Coronary artery (tissue), 2 donors: ENCODE measurements at regions not wholly inside any gene's neighbourhood (a gene's known extent, or its start where the extent isn't known, plus 50 kb on each side); places are given as distances from the start of the nearest gene placed in this dataset.

Experiments used
- DNase-seq: peaks from one replicate; pipeline ENCODE4 v3.0.0-alpha.2; 2017; ENCODE audit warnings: low spot score
- H3K27ac ChIP-seq, 2 donors: fragments of 200-600 bp; sonication (generic); one replicate each; pipeline ENCODE4 v1.5.1; 2016 to 2019
- H3K4me3 ChIP-seq: fragments of 200-600 bp; sonication (generic); 2 replicates; pipeline ENCODE4 v1.5.1; 2016; ENCODE audit warnings: mild to moderate bottlenecking, moderate library complexity
- TF ChIP-seq, protein P1 (sequence below): fragments of 200-600 bp; sonication (generic); IDR thresholded peaks from one replicate; pipeline ENCODE4 v1.5.1; 2019; ENCODE audit warnings: antibody characterized with exemption

DNA sequence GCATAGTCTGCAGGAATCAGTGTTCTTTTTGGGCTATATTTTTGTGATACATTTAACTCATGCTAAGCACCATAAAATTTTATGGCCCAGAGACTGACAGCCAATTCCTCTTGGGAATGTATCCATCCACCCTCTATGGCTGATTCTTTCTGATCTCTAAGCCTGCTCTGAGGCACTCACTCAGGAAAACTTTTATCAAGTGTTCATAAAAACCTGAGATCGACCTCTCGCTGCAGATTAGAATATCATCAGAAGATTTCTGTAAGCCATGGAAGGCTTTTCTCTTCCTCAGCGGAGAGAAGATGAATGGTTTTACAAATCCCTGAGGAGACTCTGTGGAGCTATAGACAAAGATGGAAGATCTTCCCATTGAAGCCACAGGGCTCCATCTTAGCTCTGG lies 489.8 kb upstream of the GHITM start:
- DNase-seq, result no peak
- Histone ChIP-seq H3K4me3 (no peak overlapping the region), H3K27ac (no peak overlapping the region)
- TF ChIP-seq, protein P1, sequence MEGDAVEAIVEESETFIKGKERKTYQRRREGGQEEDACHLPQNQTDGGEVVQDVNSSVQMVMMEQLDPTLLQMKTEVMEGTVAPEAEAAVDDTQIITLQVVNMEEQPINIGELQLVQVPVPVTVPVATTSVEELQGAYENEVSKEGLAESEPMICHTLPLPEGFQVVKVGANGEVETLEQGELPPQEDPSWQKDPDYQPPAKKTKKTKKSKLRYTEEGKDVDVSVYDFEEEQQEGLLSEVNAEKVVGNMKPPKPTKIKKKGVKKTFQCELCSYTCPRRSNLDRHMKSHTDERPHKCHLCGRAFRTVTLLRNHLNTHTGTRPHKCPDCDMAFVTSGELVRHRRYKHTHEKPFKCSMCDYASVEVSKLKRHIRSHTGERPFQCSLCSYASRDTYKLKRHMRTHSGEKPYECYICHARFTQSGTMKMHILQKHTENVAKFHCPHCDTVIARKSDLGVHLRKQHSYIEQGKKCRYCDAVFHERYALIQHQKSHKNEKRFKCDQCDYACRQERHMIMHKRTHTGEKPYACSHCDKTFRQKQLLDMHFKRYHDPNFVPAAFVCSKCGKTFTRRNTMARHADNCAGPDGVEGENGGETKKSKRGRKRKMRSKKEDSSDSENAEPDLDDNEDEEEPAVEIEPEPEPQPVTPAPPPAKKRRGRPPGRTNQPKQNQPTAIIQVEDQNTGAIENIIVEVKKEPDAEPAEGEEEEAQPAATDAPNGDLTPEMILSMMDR, result no peak

DNA sequence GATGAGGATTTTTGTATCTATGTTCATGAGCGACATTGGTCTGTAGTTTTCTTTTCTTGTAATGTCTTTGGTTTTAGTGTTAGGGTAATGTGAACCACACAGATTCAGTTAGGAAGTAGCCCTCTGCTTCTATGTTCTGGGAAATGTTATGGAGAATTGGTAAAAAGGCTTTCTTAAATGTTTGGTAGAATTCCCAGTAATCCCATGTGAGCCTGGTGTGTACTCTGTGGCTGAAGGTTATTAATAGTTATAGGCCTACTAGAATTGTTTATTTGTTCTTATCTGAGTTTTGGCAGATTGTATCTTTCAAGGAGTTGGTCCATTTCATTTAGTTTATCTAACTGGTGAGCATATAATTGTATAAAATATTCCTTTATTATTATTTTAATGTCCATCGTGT lies 484.6 kb upstream of the GHITM start:
- no peak for DNase-seq
- H3K27ac ChIP-seq, result no peak overlapping the region
- H3K4me3 ChIP-seq, result no peak overlapping the region
- TF ChIP-seq, protein P1, result no peak

DNA sequence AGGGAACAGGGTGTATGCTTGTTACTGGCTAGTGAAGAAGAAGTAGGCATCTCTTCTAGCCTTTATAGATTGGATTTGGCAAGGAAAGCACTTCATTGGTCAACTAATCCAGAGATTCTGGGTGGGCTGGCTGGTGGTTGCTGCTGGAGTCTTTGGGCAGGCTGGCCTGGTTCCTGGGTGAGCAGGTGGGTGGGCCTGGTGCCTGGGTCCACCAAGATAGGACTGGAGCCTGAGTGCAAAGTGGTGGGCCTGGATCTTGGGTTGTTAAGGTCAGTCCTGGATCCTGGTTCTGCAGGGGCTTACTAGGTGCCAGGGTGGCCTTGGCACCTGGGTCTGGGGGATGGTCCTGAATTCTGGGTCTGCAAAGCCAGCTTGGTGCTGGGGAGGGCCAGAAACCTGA lies 482.4 kb upstream of the GHITM start:
- Histone ChIP-seq H3K4me3 (no peak overlapping the region), H3K27ac (no peak overlapping the region)
- TF ChIP-seq, protein P1, result no peak
- no peak for DNase-seq

DNA sequence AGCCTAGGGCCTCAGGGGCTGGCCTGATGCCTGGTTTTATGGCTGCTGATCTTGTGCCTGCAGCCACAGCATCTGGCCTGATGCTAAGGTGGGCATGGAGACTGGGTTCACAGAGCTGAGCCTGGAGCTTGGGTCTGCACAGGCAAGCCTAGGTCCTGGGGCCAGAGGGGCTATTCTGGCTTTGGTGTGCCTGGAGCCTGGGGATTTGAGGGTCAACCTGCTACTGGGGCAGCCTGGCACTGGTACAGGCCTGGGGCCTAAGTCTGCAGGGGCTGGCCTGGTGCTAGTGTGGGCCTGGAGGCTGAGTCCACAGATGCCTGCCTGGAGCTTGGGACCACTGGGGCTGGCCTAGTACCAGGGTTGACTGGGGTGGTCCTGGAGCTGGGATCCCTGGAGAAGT lies 481.8 kb upstream of the GHITM start:
- no peak overlapping the region for H3K4me3 ChIP-seq
- DNase-seq, result no peak
- TF ChIP-seq, protein P1, result no peak
- no peak overlapping the region for H3K27ac ChIP-seq

DNA sequence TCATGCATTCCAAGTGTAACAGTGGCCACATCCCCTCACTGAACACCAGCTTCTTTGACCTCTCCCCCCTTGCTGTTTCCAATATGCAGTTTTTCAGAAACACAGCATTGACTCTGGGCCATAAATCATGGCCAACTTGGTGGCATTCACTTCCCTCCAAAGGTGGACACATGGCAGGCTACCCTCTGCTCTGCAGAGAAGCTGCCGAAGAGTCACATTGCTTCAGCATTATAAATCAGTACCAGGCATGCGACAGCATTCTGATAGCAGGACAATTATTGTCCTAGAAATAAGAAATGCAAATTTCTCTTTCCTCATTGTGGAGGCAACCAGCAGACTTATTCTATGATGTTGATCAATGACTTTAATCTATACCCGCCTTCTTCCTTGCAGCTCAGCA lies 475.4 kb upstream of the GHITM start:
- Histone ChIP-seq H3K4me3 (no peak overlapping the region), H3K27ac (no peak overlapping the region)
- DNase-seq, result no peak
- TF ChIP-seq, protein P1, result no peak

DNA sequence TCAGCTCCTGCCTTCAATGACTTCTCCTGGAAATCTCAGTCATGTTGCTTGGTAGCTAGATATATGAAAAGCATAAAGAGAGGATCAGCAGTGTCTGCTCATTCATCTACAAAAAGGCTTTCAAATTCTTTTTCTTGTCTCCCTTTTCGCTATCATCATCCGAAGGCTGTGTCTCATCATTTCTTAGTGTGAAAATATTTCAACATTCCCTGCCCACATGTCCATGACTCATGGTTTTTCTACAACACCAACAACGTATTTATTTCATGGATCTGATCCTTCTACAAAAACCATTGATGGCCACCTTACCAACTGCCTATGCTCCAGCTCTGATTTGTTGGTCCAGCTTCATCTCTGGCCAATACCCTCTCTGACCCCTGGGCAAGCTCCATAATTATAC lies 472.5 kb upstream of the GHITM start:
- TF ChIP-seq, protein P1, result no peak
- Histone ChIP-seq H3K4me3 (no peak overlapping the region), H3K27ac (no peak overlapping the region)
- no peak for DNase-seq

DNA sequence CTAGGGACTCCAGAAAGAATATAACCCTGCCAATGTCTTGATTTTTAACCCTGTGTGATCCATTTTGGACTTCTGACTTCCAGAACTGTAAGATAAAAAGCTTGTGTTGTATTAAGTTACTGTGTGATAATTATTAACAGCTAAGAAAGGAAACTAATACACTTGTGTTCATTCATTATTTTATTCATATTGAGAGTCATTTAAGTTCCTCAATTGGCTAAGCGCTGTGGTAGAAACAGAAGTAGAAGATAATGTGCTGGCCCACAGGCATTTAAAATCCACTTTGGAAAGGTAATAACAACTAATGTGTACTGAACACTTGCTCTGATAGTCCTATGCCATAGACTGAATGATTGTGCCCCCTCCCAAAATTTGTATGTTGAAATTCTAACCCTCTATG lies 471.7 kb upstream of the GHITM start:
- no peak for DNase-seq
- Histone ChIP-seq H3K27ac (no peak overlapping the region), H3K4me3 (no peak overlapping the region)
- TF ChIP-seq, protein P1, result no peak
